ENCODE measurements at regions not wholly inside any gene's neighbourhood (a gene's known extent, or its start where the extent isn't known, plus 50 kb on each side); places are given as distances from the start of the nearest gene placed in this dataset.

DNA sequence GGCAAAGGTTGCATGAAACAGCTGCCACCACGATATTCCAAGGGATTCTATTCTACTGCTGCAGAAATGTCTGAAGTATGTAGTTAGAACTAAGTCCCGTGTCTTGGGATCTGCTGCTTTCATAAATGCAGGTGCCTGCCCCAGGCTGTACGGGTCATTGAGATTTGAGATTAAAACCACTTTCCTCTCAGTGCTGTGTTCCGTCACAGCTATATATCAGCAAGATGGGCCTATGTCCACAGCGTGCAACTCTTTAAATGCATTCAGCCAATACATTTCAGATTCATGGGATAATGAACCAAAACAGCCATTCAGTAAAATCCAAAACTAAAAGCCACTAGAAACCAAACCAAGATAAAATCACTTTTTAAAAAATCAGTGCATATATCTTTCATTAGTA, 107.3 kb upstream of the LUZP2 start:
- Histone ChIP-seq H3K36me3 (no peaks in the 10 kb centered on the region), H3K27me3 (ENCODE audit: low read depth) (no peaks in the 10 kb centered on the region), H3K4me1 (no peaks in the 10 kb centered on the region), H3K4me3 (no peak overlapping the region), H3K9me3 (no peaks in the 10 kb centered on the region), H3K27ac (no peak overlapping the region)
- no peak for DNase-seq
- TF ChIP-seq, protein P1, sequence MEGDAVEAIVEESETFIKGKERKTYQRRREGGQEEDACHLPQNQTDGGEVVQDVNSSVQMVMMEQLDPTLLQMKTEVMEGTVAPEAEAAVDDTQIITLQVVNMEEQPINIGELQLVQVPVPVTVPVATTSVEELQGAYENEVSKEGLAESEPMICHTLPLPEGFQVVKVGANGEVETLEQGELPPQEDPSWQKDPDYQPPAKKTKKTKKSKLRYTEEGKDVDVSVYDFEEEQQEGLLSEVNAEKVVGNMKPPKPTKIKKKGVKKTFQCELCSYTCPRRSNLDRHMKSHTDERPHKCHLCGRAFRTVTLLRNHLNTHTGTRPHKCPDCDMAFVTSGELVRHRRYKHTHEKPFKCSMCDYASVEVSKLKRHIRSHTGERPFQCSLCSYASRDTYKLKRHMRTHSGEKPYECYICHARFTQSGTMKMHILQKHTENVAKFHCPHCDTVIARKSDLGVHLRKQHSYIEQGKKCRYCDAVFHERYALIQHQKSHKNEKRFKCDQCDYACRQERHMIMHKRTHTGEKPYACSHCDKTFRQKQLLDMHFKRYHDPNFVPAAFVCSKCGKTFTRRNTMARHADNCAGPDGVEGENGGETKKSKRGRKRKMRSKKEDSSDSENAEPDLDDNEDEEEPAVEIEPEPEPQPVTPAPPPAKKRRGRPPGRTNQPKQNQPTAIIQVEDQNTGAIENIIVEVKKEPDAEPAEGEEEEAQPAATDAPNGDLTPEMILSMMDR (IDR thresholded peaks at IDR 0.05) = no peak
- no peak for ATAC-seq
- intact Hi-C loops (cut with DNase I) = no loop called here

DNA sequence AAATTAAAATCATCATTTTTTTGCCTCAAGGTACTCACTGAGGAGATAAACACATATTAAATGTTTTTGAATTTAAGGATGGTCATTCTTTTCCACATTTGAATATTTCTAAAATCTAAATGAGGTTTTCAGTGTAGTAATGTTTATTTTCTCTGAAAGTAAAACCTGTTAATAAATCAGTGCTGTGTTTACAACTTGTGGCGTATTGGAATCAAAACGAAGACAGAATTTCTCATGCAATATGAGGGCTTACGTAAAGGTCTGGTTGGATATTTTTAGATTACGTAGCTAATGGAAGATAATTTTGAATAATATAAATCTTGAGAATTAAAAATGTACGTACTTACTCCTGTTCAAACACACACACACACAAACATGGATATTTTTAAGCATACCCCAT, 106.8 kb upstream of the LUZP2 start:
- Histone ChIP-seq H3K4me3 (no peak overlapping the region), H3K27ac (no peak overlapping the region), H3K36me3 (no peaks in the 10 kb centered on the region), H3K4me1 (no peaks in the 10 kb centered on the region), H3K9me3 (no peaks in the 10 kb centered on the region), H3K27me3 (ENCODE audit: low read depth) (no peaks in the 10 kb centered on the region)
- no peak for DNase-seq
- ATAC-seq = no peak
- intact Hi-C loops (cut with DNase I) = no loop called here
- TF ChIP-seq, protein P1 (IDR thresholded peaks at IDR 0.05) = no peak

DNA sequence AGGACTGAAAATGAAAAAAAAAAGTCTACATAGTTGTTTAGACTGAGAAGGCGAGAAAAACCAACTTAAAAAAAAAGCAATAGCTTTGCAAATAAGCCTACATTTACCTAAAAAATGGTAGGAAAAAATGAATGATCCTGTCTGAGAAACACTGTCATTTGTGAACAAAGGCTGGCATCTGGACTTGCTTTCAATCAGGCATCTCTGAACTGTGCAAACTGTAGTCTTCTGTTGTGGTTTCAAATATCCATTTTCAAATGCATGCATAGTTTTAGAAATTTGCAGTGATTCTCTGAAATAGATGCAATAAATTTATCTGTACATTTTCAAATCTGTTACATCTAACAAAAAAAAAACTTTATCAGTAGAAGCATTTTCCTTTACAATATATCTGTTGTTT, 106.1 kb upstream of the LUZP2 start:
- TF ChIP-seq, protein P1 (IDR thresholded peaks at IDR 0.05) = no peak
- ATAC-seq = no peak
- no peak for DNase-seq
- H3K9me3 ChIP-seq = no peaks in the 10 kb centered on the region
- H3K4me3 ChIP-seq = no peak overlapping the region
- intact Hi-C loops (cut with DNase I) = no loop called here
- no peak overlapping the region for H3K27ac ChIP-seq
- H3K36me3 ChIP-seq = no peaks in the 10 kb centered on the region
- H3K4me1 ChIP-seq = no peaks in the 10 kb centered on the region
- no peaks in the 10 kb centered on the region for H3K27me3 ChIP-seq (ENCODE audit: low read depth)

DNA sequence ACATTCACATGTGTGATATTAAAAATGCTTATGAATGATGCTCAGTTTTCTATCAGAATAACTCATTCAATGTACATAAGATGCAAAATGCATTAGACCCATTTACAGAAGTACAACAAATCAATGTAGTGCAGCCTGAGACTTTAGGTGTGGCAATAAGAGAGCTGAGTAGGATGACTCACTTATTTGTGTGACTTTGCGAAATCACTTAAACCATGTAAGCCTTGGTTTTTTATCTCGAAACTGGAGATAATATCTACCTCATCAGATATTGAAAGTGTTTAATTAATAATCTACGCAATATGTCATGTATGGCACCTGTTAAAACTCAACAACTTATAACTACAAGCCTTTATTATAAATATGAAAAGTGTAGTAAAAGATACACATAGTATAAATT, 105.7 kb upstream of the LUZP2 start:
- intact Hi-C loops (cut with DNase I) = no loop called here
- H3K4me3 ChIP-seq = no peak overlapping the region
- H3K27ac ChIP-seq = no peak overlapping the region
- H3K27me3 ChIP-seq (ENCODE audit: low read depth) = no peaks in the 10 kb centered on the region
- H3K9me3 ChIP-seq = no peaks in the 10 kb centered on the region
- ATAC-seq = peak in 1 of 2 donors; percentile 79
- TF ChIP-seq, protein P1 (IDR thresholded peaks at IDR 0.05) = no peak
- H3K4me1 ChIP-seq = no peaks in the 10 kb centered on the region
- H3K36me3 ChIP-seq = no peaks in the 10 kb centered on the region
- no peak for DNase-seq

DNA sequence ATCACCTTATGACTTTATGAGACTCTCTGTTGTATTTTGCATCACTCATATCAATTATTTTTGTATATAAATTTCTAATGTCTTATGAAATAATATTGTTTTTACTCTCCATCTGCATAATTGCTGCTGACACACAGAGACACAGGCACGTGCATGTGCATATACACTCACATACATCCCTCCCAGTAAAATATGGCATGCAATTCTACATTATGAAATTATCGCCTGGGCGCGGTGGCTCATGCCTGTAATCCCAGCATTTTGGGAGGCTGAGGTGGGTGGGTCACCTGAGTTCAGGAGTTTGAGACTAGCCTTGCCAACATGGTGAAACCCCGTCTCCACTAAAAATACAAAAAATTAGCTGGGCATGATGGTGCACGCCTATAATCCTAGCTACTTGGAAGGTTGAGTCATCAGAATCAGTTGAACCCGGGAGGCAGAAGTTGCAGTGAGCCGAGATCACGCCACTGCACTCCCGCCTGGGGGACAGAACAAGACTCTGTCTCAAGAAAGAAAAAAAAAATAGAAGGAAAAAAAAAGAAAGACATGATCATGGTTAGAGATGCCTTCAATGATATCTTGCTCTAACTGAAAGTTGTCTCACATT, 96.7 kb upstream of the LUZP2 start:
- H3K27ac ChIP-seq = no peak overlapping the region
- H3K4me1 ChIP-seq = no peaks in the 10 kb centered on the region
- intact Hi-C loops (cut with DNase I) = no loop called here
- no peak overlapping the region for H3K4me3 ChIP-seq
- no peaks in the 10 kb centered on the region for H3K9me3 ChIP-seq
- DNase-seq = no peak
- H3K27me3 ChIP-seq (ENCODE audit: low read depth) = no peaks in the 10 kb centered on the region
- TF ChIP-seq, protein P1 (IDR thresholded peaks at IDR 0.05) = no peak
- no peaks in the 10 kb centered on the region for H3K36me3 ChIP-seq
- ATAC-seq = no peak

Measured in lower lobe of right lung (tissue), 2 donors.